ENCODE measurements at regions not wholly inside any gene's neighbourhood (a gene's known extent, or its start where the extent isn't known, plus 50 kb on each side); places are given as distances from the start of the nearest gene placed in this dataset.
A peak's percentile ranks its signal among the peaks of the same experiment; 100 is the strongest.

- TF ChIP-seq CUX1 (IDR thresholded peaks at IDR 0.05; ENCODE audit: insufficient replicate concordance, low read depth, low read length) (no peak), ESRRA (IDR thresholded peaks at IDR 0.05; ENCODE audit: low read length) (no peak), GATAD2B (conservative IDR thresholded peaks at IDR 0.05; ENCODE audit: low read depth) (no peak), TCF7 (IDR thresholded peaks at IDR 0.05; ENCODE audit: borderline replicate concordance) (0 out of 2 replicates have a peak, but pooled peaks have one; percentile 43), PRDM15 (CRISPR knock-in tag; IDR thresholded peaks at IDR 0.05) (no peak), FOXK2 (IDR thresholded peaks at IDR 0.05) (no peak), SMAD5 (IDR thresholded peaks at IDR 0.05; ENCODE audit: low read depth) (no peak), KAT2A (conservative IDR thresholded peaks at IDR 0.05; ENCODE audit: control insufficient read depth, low read depth, low read length) (no peak), JUND (IDR thresholded peaks at IDR 0.05; ENCODE audit: low read depth, low read length) (no peak), ATF2 (IDR thresholded peaks at IDR 0.05; ENCODE audit: low read length) (peak; percentile 47), NFIC (IDR thresholded peaks at IDR 0.05; ENCODE audit: low read depth, low read length) (peak; percentile 84; the same call in 1 of the 2 replicates), RCOR1 (conservative IDR thresholded peaks at IDR 0.05; ENCODE audit: low read depth, low read length) (no peak), SMARCA5 (IDR thresholded peaks at IDR 0.05) (no peak), BCL11A (IDR thresholded peaks at IDR 0.05; ENCODE audit: low read depth, low read length) (peak; percentile 28; the same call in 1 of the 2 replicates), ZNF217 (IDR thresholded peaks at IDR 0.05) (no peak), CREM (IDR thresholded peaks at IDR 0.05; ENCODE audit: low read depth) (peak; percentile 67; the same call in 1 of the 2 replicates), RB1 (IDR thresholded peaks at IDR 0.05; ENCODE audit: borderline replicate concordance) (no peak), CBFB (IDR thresholded peaks at IDR 0.05; ENCODE audit: low read depth) (no peak), RELA (IDR thresholded peaks at IDR 0.05; ENCODE audit: borderline replicate concordance, partially characterized antibody) (no peak), CHD4 (IDR thresholded peaks at IDR 0.05) (no peak), RUNX3 (IDR thresholded peaks at IDR 0.05; ENCODE audit: low read length) (peak; percentile 72)
Measured at GRCh38 chr5:96220610-96221390, 212.2 kb downstream of the PCSK1 start (continued).
